ENCODE measurements at regions not wholly inside any gene's neighbourhood (a gene's known extent, or its start where the extent isn't known, plus 50 kb on each side); places are given as distances from the start of the nearest gene placed in this dataset.

- TF ChIP-seq POLR2A (IDR thresholded peaks at IDR 0.05) (no peak), CTCF (IDR thresholded peaks at IDR 0.05) (no peak)
These were observed 446.0 kb upstream of the MPDZ start for GRCh38 chr9:13725516-13725915.

Data from uterus (tissue), 2 donors.